CD14-positive monocyte (primary cell): ENCODE measurements at regions not wholly inside any gene's neighbourhood (a gene's known extent, or its start where the extent isn't known, plus 50 kb on each side); places are given as distances from the start of the nearest gene placed in this dataset.

Experiments
- DNase-seq, 3 donors: peaks; one replicate each; pipeline ENCODE4 v3.0.0-alpha.2; 2011 to 2022
- H2AFZ ChIP-seq: 2 replicates; pipeline ENCODE4 v1.6.0; 2012; ENCODE audit warnings: mild to moderate bottlenecking, low read depth, low read length, inconsistent platforms; ENCODE audit not compliant: insufficient read depth, poor library complexity, severe bottlenecking
- H3K27ac ChIP-seq, 2 donors: 1 replicate in 1 of 2; 2 replicates in 1 of 2; pipeline ENCODE4 v1.5.1; 2012 to 2013; ENCODE audit warnings: low read length in 2 of 2, control low read depth in 1 of 2, inconsistent platforms in 1 of 2, low read depth in 1 of 2, mild to moderate bottlenecking in 1 of 2
- H3K27me3 ChIP-seq, 2 donors: one replicate each; pipeline versions ENCODE4 v1.6.0 to v1.6.1; 2011 to 2013; ENCODE audit warnings: low read length in 2 of 2; ENCODE audit not compliant: control insufficient read depth in 2 of 2, insufficient read depth in 2 of 2
- H3K36me3 ChIP-seq, 2 donors: replicated peaks in 1 of 2; 1 replicate in 1 of 2; 2 replicates in 1 of 2; pipeline versions ENCODE4 v1.5.1 to v1.6.1; 2012 to 2013; ENCODE audit warnings: low read length in 2 of 2, control low read depth in 1 of 2, inconsistent platforms in 1 of 2, mild to moderate bottlenecking in 1 of 2; ENCODE audit not compliant: insufficient read depth in 2 of 2, control insufficient read depth in 1 of 2
- H3K4me1 ChIP-seq, 2 donors: 1 replicate in 1 of 2; 2 replicates in 1 of 2; pipeline versions ENCODE4 v1.5.1 to v1.6.1; 2012 to 2013; ENCODE audit warnings: low read length in 2 of 2, control low read depth in 1 of 2, inconsistent platforms in 1 of 2, mild to moderate bottlenecking in 1 of 2, moderate library complexity in 1 of 2; ENCODE audit not compliant: insufficient read depth in 2 of 2, control insufficient read depth in 1 of 2
- H3K4me2 ChIP-seq: replicated peaks from 2 replicates; pipeline ENCODE3; 2012; ENCODE audit warnings: low read length, moderate library complexity, mild to moderate bottlenecking; ENCODE audit not compliant: poor library complexity, severe bottlenecking; ENCODE audit errors: extremely low read depth
- H3K4me3 ChIP-seq, 3 experiments: fragments of 200-600 bp in 1 of 3; sonication (generic) in 1 of 3; replicated peaks in 1 of 3; 1 replicate in 2 of 3; 2 replicates in 1 of 3; pipeline ENCODE4 v1.5.1; 2011 to 2013; ENCODE audit warnings: low read length in 3 of 3, mild to moderate bottlenecking in 3 of 3, control low read depth in 2 of 3, low read depth in 2 of 3, inconsistent platforms in 1 of 3, moderate library complexity in 1 of 3
- H3K79me2 ChIP-seq: 2 replicates; pipeline ENCODE4 v1.6.0; 2012; ENCODE audit warnings: mild to moderate bottlenecking, control low read depth, inconsistent platforms, low read length, moderate library complexity; ENCODE audit not compliant: insufficient read depth
- H3K9ac ChIP-seq: 2 replicates; pipeline ENCODE4 v1.6.0; 2017; ENCODE audit warnings: low read length, mild to moderate bottlenecking; ENCODE audit not compliant: insufficient read depth, poor library complexity, severe bottlenecking
- H3K9me3 ChIP-seq, 2 donors: replicated peaks in 1 of 2; 1 replicate in 1 of 2; 2 replicates in 1 of 2; pipeline versions ENCODE4 v1.5.1 to v1.6.1; 2012 to 2013; ENCODE audit warnings: low read length in 2 of 2, control low read depth in 1 of 2; ENCODE audit not compliant: control insufficient read depth in 1 of 2, insufficient read depth in 1 of 2
- H4K20me1 ChIP-seq: 2 replicates; pipeline ENCODE4 v1.6.0; 2012; ENCODE audit warnings: mild to moderate bottlenecking, low read length, control low read depth, moderate library complexity; ENCODE audit not compliant: insufficient read depth
- H3K27ac Mint-ChIP-seq, 7 donors: one replicate each; pipeline ENCODE4 v1.8.0; 2020; ENCODE audit warnings: mild to moderate bottlenecking in 7 of 7, mixed read lengths in 7 of 7, moderate library complexity in 6 of 7, inconsistent platforms in 2 of 7
- H3K27me3 Mint-ChIP-seq, 3 donors: one replicate each; pipeline ENCODE4 v1.8.0; 2021 to 2022; ENCODE audit warnings: low read depth in 3 of 3, mild to moderate bottlenecking in 3 of 3, mixed read lengths in 3 of 3, moderate library complexity in 3 of 3, inconsistent platforms in 1 of 3
- H3K36me3 Mint-ChIP-seq, 2 donors: one replicate each; pipeline ENCODE4 v1.8.0; 2020; ENCODE audit warnings: mixed read lengths in 2 of 2, inconsistent platforms in 1 of 2, mild to moderate bottlenecking in 1 of 2
- H3K4me1 Mint-ChIP-seq: one replicate; pipeline ENCODE4 v1.8.0; 2020; ENCODE audit warnings: mild to moderate bottlenecking, mixed read lengths
- H3K4me3 Mint-ChIP-seq, 2 donors: one replicate each; pipeline ENCODE4 v1.8.0; 2020; ENCODE audit warnings: mild to moderate bottlenecking in 2 of 2, mixed read lengths in 2 of 2, moderate library complexity in 1 of 2
- H3K9me3 Mint-ChIP-seq, 7 donors: one replicate each; pipeline ENCODE4 v1.8.0; 2020 to 2022; ENCODE audit warnings: mixed read lengths in 7 of 7, mild to moderate bottlenecking in 6 of 7, moderate library complexity in 6 of 7, inconsistent platforms in 2 of 7
- WGBS: methylation state at CpG from one replicate; pipeline ENCODE4 v1.1.5; 2013; ENCODE audit warnings: missing lambda C conversion rate; ENCODE audit not compliant: insufficient coverage; 5-methylcytosine and 5-hydroxymethylcytosine counted together
- intact Hi-C, 2 donors: fragments of 100-400 bp; cut with micrococcal nuclease; formaldehyde crosslinking; loops; one replicate each; pipeline versions ENCODE4 v1.15.0 to v1.15.1; 2023
- TF ChIP-seq, protein P1 (sequence below): fragments of 200-600 bp; IDR thresholded peaks from one replicate; pipeline ENCODE4 v1.8.0; 2022; ENCODE audit warnings: antibody characterized with exemption, mild to moderate bottlenecking

DNA sequence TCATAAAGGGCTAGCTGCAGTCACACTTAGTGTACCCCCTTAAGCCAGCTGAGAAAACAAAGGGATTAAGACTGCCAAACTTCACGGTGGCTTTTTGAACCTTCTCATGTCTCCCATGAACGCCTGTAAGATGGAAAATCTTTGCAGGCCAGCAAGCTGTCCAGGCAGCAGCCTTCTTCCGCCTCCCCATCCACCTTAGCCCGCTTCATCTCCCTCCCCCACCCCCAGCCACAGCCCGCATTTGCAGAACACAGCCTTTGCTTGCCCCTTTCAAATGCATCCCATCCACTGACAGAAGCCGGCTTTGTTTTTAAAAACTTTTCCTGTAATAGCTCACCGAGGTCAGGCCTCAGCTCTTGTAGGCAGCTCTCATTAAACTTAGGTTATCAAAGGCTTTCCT lies 113.8 kb upstream of the FAM9B start:
- H3K27me3 ChIP-seq = peaks cover 9 to 30% of the 10 kb centered on the region in 2 donors
- peaks cover 17 to 48% (median 19%) of the 10 kb centered on the region in 3 donors for H3K27me3 Mint-ChIP-seq
- peaks cover 42 to 48% of the 10 kb centered on the region in 2 donors for H3K4me1 ChIP-seq
- 90% methylated on average over 2 of the region's 7 CpGs for WGBS
- peak overlapping the region in 1 of 7 donors; percentile 38 for H3K27ac Mint-ChIP-seq
- no peaks in the 10 kb centered on the region for H3K36me3 Mint-ChIP-seq
- peaks cover 2 to 11% of the 10 kb centered on the region in 2 donors for H3K9me3 ChIP-seq
- H3K4me1 Mint-ChIP-seq = peaks cover 45% of the 10 kb centered on the region
- H3K36me3 ChIP-seq = no peaks in the 10 kb centered on the region
- H3K79me2 ChIP-seq = no peaks in the 10 kb centered on the region
- no peak for DNase-seq
- H3K27ac ChIP-seq = no peak overlapping the region
- H2AFZ ChIP-seq = no peak overlapping the region
- no peak overlapping the region for H3K4me3 Mint-ChIP-seq
- peaks cover 4 to 14% (median 10%) of the 10 kb centered on the region in 7 donors for H3K9me3 Mint-ChIP-seq
- H3K4me2 ChIP-seq = no peak overlapping the region
- intact Hi-C loops = no loop called here
- no peaks in the 10 kb centered on the region for H4K20me1 ChIP-seq
- TF ChIP-seq, protein P1, sequence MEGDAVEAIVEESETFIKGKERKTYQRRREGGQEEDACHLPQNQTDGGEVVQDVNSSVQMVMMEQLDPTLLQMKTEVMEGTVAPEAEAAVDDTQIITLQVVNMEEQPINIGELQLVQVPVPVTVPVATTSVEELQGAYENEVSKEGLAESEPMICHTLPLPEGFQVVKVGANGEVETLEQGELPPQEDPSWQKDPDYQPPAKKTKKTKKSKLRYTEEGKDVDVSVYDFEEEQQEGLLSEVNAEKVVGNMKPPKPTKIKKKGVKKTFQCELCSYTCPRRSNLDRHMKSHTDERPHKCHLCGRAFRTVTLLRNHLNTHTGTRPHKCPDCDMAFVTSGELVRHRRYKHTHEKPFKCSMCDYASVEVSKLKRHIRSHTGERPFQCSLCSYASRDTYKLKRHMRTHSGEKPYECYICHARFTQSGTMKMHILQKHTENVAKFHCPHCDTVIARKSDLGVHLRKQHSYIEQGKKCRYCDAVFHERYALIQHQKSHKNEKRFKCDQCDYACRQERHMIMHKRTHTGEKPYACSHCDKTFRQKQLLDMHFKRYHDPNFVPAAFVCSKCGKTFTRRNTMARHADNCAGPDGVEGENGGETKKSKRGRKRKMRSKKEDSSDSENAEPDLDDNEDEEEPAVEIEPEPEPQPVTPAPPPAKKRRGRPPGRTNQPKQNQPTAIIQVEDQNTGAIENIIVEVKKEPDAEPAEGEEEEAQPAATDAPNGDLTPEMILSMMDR = no peak
- no peak overlapping the region for H3K4me3 ChIP-seq
- no peak overlapping the region for H3K9ac ChIP-seq

DNA sequence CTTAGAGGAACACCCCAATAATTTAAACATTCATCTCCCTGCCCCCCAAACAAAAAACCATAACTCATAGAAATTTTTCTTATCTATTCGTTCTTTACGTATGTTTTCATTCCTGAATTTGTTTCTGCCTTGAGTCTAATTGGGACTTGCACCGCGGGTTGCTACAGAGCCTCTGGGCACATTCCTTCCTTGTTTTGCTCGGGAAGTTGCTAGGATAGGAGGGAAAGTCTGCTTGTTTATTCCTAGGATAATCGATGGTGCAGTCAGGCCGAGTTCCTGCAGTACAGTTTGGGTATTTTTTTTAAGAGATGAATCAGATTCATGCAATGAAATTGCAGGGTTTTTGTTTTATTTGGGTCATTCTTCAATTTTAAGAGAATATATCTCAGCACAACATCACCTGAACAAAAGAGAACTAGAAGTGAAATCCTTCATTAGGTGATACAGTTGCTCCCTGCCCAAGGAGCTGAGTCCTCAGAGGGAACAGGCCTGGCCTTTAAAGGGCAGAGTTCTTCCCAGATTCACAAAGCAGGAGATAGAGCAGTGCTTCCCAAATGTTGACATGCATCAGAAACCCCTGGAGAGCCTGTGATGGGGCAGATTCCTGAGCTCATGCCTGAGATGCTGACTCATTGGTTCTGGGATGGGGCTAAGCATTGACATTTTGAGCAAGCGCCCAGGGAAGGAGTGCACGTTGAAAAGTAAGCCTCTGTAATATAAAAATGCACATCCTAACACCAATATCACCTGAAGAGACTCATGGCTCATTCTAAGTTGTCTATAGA lies 114.9 kb upstream of the FAM9B start:
- H3K9me3 Mint-ChIP-seq = peaks cover 4 to 14% (median 10%) of the 10 kb centered on the region in 7 donors
- H3K36me3 Mint-ChIP-seq = no peaks in the 10 kb centered on the region
- DNase-seq = no peak
- Histone ChIP-seq H3K4me1 (peaks cover 49 to 54% of the 10 kb centered on the region in 2 donors), H2AFZ (no peak overlapping the region), H4K20me1 (no peaks in the 10 kb centered on the region), H3K27ac (no peak overlapping the region), H3K9ac (no peak overlapping the region), H3K27me3 (peaks cover 9 to 32% of the 10 kb centered on the region in 2 donors), H3K79me2 (no peaks in the 10 kb centered on the region), H3K36me3 (no peaks in the 10 kb centered on the region), H3K9me3 (peaks cover 2 to 11% of the 10 kb centered on the region in 2 donors), H3K4me2 (no peak overlapping the region), H3K4me3 (no peak overlapping the region)
- peaks cover 17 to 46% (median 20%) of the 10 kb centered on the region in 3 donors for H3K27me3 Mint-ChIP-seq
- H3K27ac Mint-ChIP-seq = no peak overlapping the region
- intact Hi-C loops = no loop called here
- WGBS = no CpG with 5 or more reads among the region's 9 CpGs
- TF ChIP-seq, protein P1 = no peak
- H3K4me1 Mint-ChIP-seq = peaks cover 50% of the 10 kb centered on the region
- no peak overlapping the region for H3K4me3 Mint-ChIP-seq
